Peyer's patch (tissue), 4 donors: ENCODE measurements at regions not wholly inside any gene's neighbourhood (a gene's known extent, or its start where the extent isn't known, plus 50 kb on each side); places are given as distances from the start of the nearest gene placed in this dataset.

Experiments used
- DNase-seq, 3 donors: peaks; one replicate each; pipeline ENCODE4 v3.0.0-alpha.2; 2017 to 2019
- H3K27ac ChIP-seq, 4 donors: fragments of 200-600 bp; sonication (generic); one replicate each; pipeline ENCODE4 v1.5.1; 2016 to 2019
- H3K27me3 ChIP-seq, 2 donors: fragments of 200-600 bp; sonication (generic); one replicate each; pipeline ENCODE4 v1.5.1; 2019
- H3K36me3 ChIP-seq, 3 donors: fragments of 200-600 bp; sonication (generic); one replicate each; pipeline ENCODE4 v1.5.1; 2016 to 2019
- H3K4me1 ChIP-seq, 4 donors: fragments of 200-600 bp; sonication (generic); one replicate each; pipeline ENCODE4 v1.5.1; 2016 to 2019
- H3K4me3 ChIP-seq, 4 donors: fragments of 200-600 bp; sonication (generic); 1 replicate in 3 of 4; 2 replicates in 1 of 4; pipeline ENCODE4 v1.5.1; 2016 to 2019; ENCODE audit warnings: mild to moderate bottlenecking in 1 of 4
- H3K9me3 ChIP-seq, 4 donors: fragments of 200-600 bp; sonication (generic); one replicate each; pipeline ENCODE4 v1.5.1; 2016 to 2019; ENCODE audit warnings: mild to moderate bottlenecking in 1 of 4
- POLR2A ChIP-seq, 2 donors: fragments of 450-650 bp; IDR thresholded peaks; one replicate each; pipeline ENCODE4 v1.5.1; 2017; ENCODE audit warnings: antibody characterized with exemption in 2 of 2, mild to moderate bottlenecking in 2 of 2, moderate library complexity in 2 of 2
- TF ChIP-seq, protein P1 (sequence below), 6 experiments: fragments of 450-650 bp in 4 of 6; fragments of 200-600 bp in 2 of 6; sonication (generic) in 1 of 6; IDR thresholded peaks; one replicate each; pipeline ENCODE4 v1.5.1; 2017 to 2019; ENCODE audit warnings: antibody characterized with exemption in 6 of 6, mild to moderate bottlenecking in 3 of 6, moderate library complexity in 1 of 6

DNA sequence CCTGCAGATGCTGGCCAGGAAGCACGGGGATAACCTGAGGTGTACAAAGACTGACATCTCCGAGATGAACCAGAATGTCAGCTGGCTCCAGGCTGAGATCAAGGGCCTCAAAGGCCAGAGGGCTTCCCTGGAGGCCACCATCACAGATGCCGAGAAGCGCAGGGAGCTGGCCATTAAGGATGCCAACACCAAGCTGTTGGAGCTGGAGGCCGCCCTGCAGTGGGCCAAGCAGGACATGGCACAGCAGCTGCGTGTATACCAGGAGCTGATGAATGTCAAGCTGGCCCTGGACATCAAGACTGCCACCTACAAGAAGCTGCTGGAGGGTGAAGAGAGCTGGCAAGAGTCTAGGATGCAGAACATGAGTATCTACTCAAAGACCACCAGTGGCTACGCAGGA lies 380.0 kb upstream of the USP15 start:
- no peaks in the 10 kb centered on the region for H3K4me1 ChIP-seq
- H3K27ac ChIP-seq: no peak overlapping the region
- TF ChIP-seq, protein P1, sequence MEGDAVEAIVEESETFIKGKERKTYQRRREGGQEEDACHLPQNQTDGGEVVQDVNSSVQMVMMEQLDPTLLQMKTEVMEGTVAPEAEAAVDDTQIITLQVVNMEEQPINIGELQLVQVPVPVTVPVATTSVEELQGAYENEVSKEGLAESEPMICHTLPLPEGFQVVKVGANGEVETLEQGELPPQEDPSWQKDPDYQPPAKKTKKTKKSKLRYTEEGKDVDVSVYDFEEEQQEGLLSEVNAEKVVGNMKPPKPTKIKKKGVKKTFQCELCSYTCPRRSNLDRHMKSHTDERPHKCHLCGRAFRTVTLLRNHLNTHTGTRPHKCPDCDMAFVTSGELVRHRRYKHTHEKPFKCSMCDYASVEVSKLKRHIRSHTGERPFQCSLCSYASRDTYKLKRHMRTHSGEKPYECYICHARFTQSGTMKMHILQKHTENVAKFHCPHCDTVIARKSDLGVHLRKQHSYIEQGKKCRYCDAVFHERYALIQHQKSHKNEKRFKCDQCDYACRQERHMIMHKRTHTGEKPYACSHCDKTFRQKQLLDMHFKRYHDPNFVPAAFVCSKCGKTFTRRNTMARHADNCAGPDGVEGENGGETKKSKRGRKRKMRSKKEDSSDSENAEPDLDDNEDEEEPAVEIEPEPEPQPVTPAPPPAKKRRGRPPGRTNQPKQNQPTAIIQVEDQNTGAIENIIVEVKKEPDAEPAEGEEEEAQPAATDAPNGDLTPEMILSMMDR (IDR thresholded peaks at IDR 0.05): no peak
- no peak for TF ChIP-seq POLR2A (IDR thresholded peaks at IDR 0.05)
- H3K36me3 ChIP-seq: no peaks in the 10 kb centered on the region
- no peak for DNase-seq
- H3K9me3 ChIP-seq: no peaks in the 10 kb centered on the region
- H3K4me3 ChIP-seq: no peak overlapping the region
- H3K27me3 ChIP-seq: no peaks in the 10 kb centered on the region

DNA sequence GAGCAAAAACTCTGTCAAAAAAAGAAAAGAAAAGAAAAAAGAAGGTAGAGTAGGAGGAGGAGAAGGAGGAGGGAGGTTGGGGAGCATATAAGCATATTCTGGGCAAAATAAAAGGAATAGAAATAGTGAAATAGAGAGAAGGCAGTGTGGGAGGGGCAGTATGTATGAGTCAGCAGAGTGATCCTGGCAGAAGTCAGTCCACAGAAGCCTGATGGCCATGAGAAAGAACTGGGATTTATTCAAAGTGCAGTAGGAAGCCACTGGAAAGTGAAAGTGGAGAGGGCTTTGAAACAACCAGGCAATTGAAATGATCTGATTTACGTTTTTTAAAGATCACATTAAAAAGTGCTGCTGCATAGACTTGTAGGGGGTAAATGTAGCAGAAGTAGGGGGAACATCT lies 368.6 kb upstream of the USP15 start:
- TF ChIP-seq, protein P1 (IDR thresholded peaks at IDR 0.05): no peak
- TF ChIP-seq POLR2A (IDR thresholded peaks at IDR 0.05): no peak
- Histone ChIP-seq H3K27me3 (no peaks in the 10 kb centered on the region), H3K4me3 (no peak overlapping the region), H3K9me3 (no peaks in the 10 kb centered on the region), H3K4me1 (no peaks in the 10 kb centered on the region), H3K27ac (no peak overlapping the region), H3K36me3 (no peaks in the 10 kb centered on the region)
- DNase-seq: no peak

DNA sequence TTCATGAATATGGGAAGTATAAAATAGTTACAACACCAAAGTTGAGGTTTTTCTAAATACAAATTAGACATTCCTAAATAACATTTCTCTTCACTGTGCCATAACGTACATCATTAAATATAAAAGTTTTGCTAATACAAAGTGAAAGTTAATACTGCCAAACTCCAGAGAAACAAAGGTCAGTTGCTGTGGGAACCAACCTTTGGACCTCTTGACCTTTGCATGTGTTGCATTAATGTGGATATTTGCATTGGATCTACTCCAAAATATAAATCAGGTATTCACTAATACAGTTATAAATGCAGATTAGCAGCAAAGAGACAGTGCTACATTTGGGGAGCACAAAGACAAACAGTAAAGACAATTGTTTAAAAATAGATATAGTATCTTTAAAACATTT lies 366.0 kb upstream of the USP15 start:
- H3K27me3 ChIP-seq: no peaks in the 10 kb centered on the region
- H3K4me3 ChIP-seq: no peak overlapping the region
- no peak for DNase-seq
- TF ChIP-seq POLR2A (IDR thresholded peaks at IDR 0.05): no peak
- TF ChIP-seq, protein P1 (IDR thresholded peaks at IDR 0.05): no peak
- no peaks in the 10 kb centered on the region for H3K4me1 ChIP-seq
- no peaks in the 10 kb centered on the region for H3K36me3 ChIP-seq
- peaks cover 0 to 5% (median 0%) of the 10 kb centered on the region in 4 donors for H3K9me3 ChIP-seq
- no peak overlapping the region for H3K27ac ChIP-seq

DNA sequence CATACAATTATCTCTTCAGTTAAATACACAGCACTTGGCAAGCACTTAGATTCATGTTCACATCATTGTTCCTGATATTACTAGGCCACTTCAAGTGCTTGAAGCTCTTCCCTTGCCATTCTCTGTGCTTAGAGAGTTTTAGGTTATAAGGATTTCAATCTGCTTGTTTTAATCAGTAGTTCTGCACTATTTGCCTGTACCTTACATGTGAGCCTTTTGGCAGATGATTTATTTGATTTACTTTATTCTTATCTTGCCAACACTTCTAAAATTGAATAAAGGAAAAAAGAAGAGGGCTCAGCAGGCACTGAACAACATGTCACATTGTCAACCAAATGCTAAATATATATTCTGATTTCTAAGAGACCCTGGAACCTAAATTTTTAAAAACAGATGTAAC lies 363.8 kb upstream of the USP15 start:
- H3K27me3 ChIP-seq: no peaks in the 10 kb centered on the region
- H3K36me3 ChIP-seq: no peaks in the 10 kb centered on the region
- no peak overlapping the region for H3K4me3 ChIP-seq
- H3K4me1 ChIP-seq: no peaks in the 10 kb centered on the region
- TF ChIP-seq, protein P1 (IDR thresholded peaks at IDR 0.05): no peak
- no peak for TF ChIP-seq POLR2A (IDR thresholded peaks at IDR 0.05)
- peaks cover 0 to 5% (median 0%) of the 10 kb centered on the region in 4 donors for H3K9me3 ChIP-seq
- H3K27ac ChIP-seq: no peak overlapping the region
- no peak for DNase-seq

DNA sequence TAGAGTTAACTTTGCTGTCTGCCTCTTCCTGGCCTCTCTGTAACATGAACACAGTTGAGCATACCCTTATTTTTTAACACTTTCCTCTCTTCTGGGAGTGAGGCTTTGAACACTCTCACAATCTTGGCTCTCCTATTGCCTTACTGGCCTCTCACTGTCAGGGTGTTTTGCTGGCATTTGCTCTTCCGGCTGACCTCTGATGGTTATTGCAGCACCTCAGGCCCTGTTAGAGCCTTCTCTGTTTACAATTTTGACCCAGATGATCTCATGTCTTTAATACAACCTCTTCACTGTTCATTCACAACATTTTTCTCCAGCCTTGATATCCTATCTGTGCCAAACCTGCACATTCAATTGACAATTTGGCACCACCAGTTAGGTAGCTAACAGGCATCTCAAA lies 357.8 kb upstream of the USP15 start:
- Histone ChIP-seq H3K27ac (no peak overlapping the region), H3K9me3 (peaks cover 0 to 5% (median 2%) of the 10 kb centered on the region in 4 donors), H3K4me1 (no peaks in the 10 kb centered on the region), H3K4me3 (no peak overlapping the region), H3K36me3 (no peaks in the 10 kb centered on the region), H3K27me3 (no peaks in the 10 kb centered on the region)
- TF ChIP-seq POLR2A (IDR thresholded peaks at IDR 0.05): no peak
- TF ChIP-seq, protein P1 (IDR thresholded peaks at IDR 0.05): no peak
- no peak for DNase-seq

DNA sequence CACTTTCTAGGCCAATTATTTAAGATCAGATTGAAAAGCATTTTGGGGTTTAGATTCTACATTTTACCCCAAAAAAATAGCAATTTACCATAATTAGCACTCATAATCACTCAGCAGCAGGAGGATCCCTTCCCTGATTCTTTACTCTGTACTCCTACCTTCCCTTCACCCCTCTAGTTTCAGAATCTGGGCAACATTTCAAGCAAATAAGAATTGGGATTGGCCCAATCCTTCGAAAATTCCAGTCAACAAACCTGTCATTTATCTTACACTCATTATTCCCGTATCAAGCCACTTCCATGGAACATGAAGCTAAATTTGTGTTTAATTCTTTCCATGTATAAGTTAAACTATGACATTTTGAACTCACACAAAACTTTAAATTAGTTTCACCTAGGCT lies 349.1 kb upstream of the USP15 start:
- TF ChIP-seq, protein P1 (IDR thresholded peaks at IDR 0.05): no peak
- TF ChIP-seq POLR2A (IDR thresholded peaks at IDR 0.05): no peak
- Histone ChIP-seq H3K9me3 (no peaks in the 10 kb centered on the region), H3K4me3 (no peak overlapping the region), H3K4me1 (no peaks in the 10 kb centered on the region), H3K27me3 (no peaks in the 10 kb centered on the region), H3K27ac (no peak overlapping the region), H3K36me3 (no peaks in the 10 kb centered on the region)
- DNase-seq: no peak
